Esophagus muscularis mucosa (tissue), 4 donors: ENCODE measurements at regions not wholly inside any gene's neighbourhood (a gene's known extent, or its start where the extent isn't known, plus 50 kb on each side); places are given as distances from the start of the nearest gene placed in this dataset.

ENCODE experiments used
- DNase-seq: peaks from one replicate; pipeline ENCODE4 v3.0.0-alpha.2; 2017; ENCODE audit errors: extremely low spot score
- H3K27ac ChIP-seq, 4 donors: fragments of 200-600 bp; sonication (generic); replicated peaks in 1 of 4; 1 replicate in 3 of 4; 2 replicates in 1 of 4; pipeline ENCODE4 v1.5.1; 2016 to 2019; ENCODE audit warnings: mild to moderate bottlenecking in 1 of 4
- H3K27me3 ChIP-seq, 4 donors: fragments of 200-600 bp; sonication (generic); one replicate each; pipeline versions ENCODE4 v1.5.1 to v1.6.0; 2016 to 2019
- H3K36me3 ChIP-seq, 4 donors: fragments of 200-600 bp; sonication (generic); one replicate each; pipeline ENCODE4 v1.5.1; 2016 to 2019
- H3K4me1 ChIP-seq, 4 donors: fragments of 200-600 bp; sonication (generic); one replicate each; pipeline ENCODE4 v1.5.1; 2016 to 2019
- H3K4me3 ChIP-seq, 4 donors: fragments of 200-600 bp; sonication (generic); 1 replicate in 2 of 4; 2 replicates in 2 of 4; pipeline ENCODE4 v1.5.1; 2016 to 2019; ENCODE audit warnings: mild to moderate bottlenecking in 4 of 4, moderate library complexity in 1 of 4
- H3K9me3 ChIP-seq, 4 donors: fragments of 200-600 bp; sonication (generic); 1 replicate in 3 of 4; 2 replicates in 1 of 4; pipeline ENCODE4 v1.5.1; 2016 to 2019
- CTCF ChIP-seq, 3 experiments: fragments of 200-600 bp in 2 of 3; fragments of 450-650 bp in 1 of 3; sonication (generic) in 2 of 3; IDR thresholded peaks; one replicate each; pipeline ENCODE4 v1.5.1; 2017 to 2019; ENCODE audit warnings: antibody characterized with exemption in 3 of 3, mild to moderate bottlenecking in 2 of 3, moderate library complexity in 1 of 3
- EP300 ChIP-seq: sonication (generic); formaldehyde crosslinking; IDR thresholded peaks from one replicate; pipeline ENCODE4 v1.6.1; 2017; ENCODE audit warnings: antibody characterized with exemption
- POLR2A ChIP-seq: fragments of 450-650 bp; IDR thresholded peaks from one replicate; pipeline ENCODE4 v1.6.1; 2017; ENCODE audit warnings: antibody characterized with exemption, moderate library complexity, mild to moderate bottlenecking, low read depth
- POLR2AphosphoS5 ChIP-seq, 2 donors: sonication (generic); formaldehyde crosslinking; IDR thresholded peaks; one replicate each; pipeline ENCODE4 v1.6.1; 2017; ENCODE audit warnings: antibody characterized with exemption in 2 of 2
- whole genome bisulfite sequencing: methylation state at CpG from one replicate; pipeline ENCODE4 v1.1.5; 2018; 5-methylcytosine and 5-hydroxymethylcytosine counted together
- intact Hi-C: fragments of 100-400 bp; cut with DNase I; formaldehyde crosslinking; loops from one replicate; pipeline ENCODE4 v1.15.1; 2023

- DNase-seq, result no peak
- no peak for TF ChIP-seq POLR2AphosphoS5 (IDR thresholded peaks at IDR 0.05)
- no peak for TF ChIP-seq POLR2A
- no peak for TF ChIP-seq EP300
- TF ChIP-seq CTCF (IDR thresholded peaks at IDR 0.05), result no peak
- 56% methylated on average over 1 of the region's 1 CpG for WGBS
- Histone ChIP-seq H3K36me3 (no peaks in the 10 kb centered on the region), H3K4me1 (no peaks in the 10 kb centered on the region), H3K27me3 (no peaks in the 10 kb centered on the region), H3K27ac (no peak overlapping the region), H3K4me3 (no peak overlapping the region), H3K9me3 (no peaks in the 10 kb centered on the region)
- intact Hi-C loops, result no loop called here
These were observed 319.1 kb upstream of the KLF3 start for GRCh38 chr4:38344929-38345328.

- DNase-seq, result no peak
- Histone ChIP-seq H3K9me3 (peaks cover 0 to 3% (median 0%) of the 10 kb centered on the region in 4 donors), H3K27me3 (no peaks in the 10 kb centered on the region), H3K4me3 (no peak overlapping the region), H3K36me3 (no peaks in the 10 kb centered on the region), H3K27ac (no peak overlapping the region), H3K4me1 (no peaks in the 10 kb centered on the region)
- 70% methylated on average over 3 of the region's 3 CpGs for WGBS
- intact Hi-C loops, result no loop called here
- no peak for TF ChIP-seq CTCF (IDR thresholded peaks at IDR 0.05)
- TF ChIP-seq EP300, result no peak
- no peak for TF ChIP-seq POLR2A
- no peak for TF ChIP-seq POLR2AphosphoS5 (IDR thresholded peaks at IDR 0.05)
These were observed 316.7 kb upstream of the KLF3 start for GRCh38 chr4:38347251-38347650.

- TF ChIP-seq POLR2AphosphoS5 (IDR thresholded peaks at IDR 0.05), result no peak
- no peak for TF ChIP-seq CTCF (IDR thresholded peaks at IDR 0.05)
- TF ChIP-seq POLR2A, result no peak
- TF ChIP-seq EP300, result no peak
- H3K4me3 ChIP-seq, result no peak overlapping the region
- intact Hi-C loops, result no loop called here
- no peaks in the 10 kb centered on the region for H3K36me3 ChIP-seq
- DNase-seq, result no peak
- H3K27me3 ChIP-seq, result no peaks in the 10 kb centered on the region
- H3K9me3 ChIP-seq, result peaks cover 0 to 4% (median 1%) of the 10 kb centered on the region in 4 donors
- H3K4me1 ChIP-seq, result no peaks in the 10 kb centered on the region
- no peak overlapping the region for H3K27ac ChIP-seq
- WGBS, result 91% methylated on average over 1 of the region's 1 CpG
These were observed 309.6 kb upstream of the KLF3 start for GRCh38 chr4:38354421-38354820.

GRCh38 chr4:38354872-38355271 is 309.1 kb upstream of the KLF3 start:
- Histone ChIP-seq H3K4me3 (no peak overlapping the region), H3K27me3 (no peaks in the 10 kb centered on the region), H3K9me3 (peaks cover 0 to 4% (median 1%) of the 10 kb centered on the region in 4 donors), H3K36me3 (no peaks in the 10 kb centered on the region), H3K27ac (no peak overlapping the region), H3K4me1 (peaks cover 0 to under 1% (median 0%) of the 10 kb centered on the region in 4 donors)
- no peak for DNase-seq
- TF ChIP-seq POLR2AphosphoS5 (IDR thresholded peaks at IDR 0.05), result no peak
- TF ChIP-seq CTCF (IDR thresholded peaks at IDR 0.05), result no peak
- TF ChIP-seq POLR2A, result no peak
- TF ChIP-seq EP300, result no peak
- intact Hi-C loops, result no loop called here
- 92% methylated on average over 5 of the region's 5 CpGs for WGBS

GRCh38 chr4:38356686-38357085 is 307.3 kb upstream of the KLF3 start:
- no peak for DNase-seq
- peaks cover 0 to 4% (median 1%) of the 10 kb centered on the region in 4 donors for H3K9me3 ChIP-seq
- H3K36me3 ChIP-seq, result no peaks in the 10 kb centered on the region
- H3K4me1 ChIP-seq, result peaks cover 0 to 6% (median 0%) of the 10 kb centered on the region in 4 donors
- intact Hi-C loops, result no loop called here
- H3K4me3 ChIP-seq, result no peak overlapping the region
- H3K27me3 ChIP-seq, result no peaks in the 10 kb centered on the region
- TF ChIP-seq POLR2AphosphoS5 (IDR thresholded peaks at IDR 0.05), result no peak
- no peak for TF ChIP-seq EP300
- TF ChIP-seq CTCF (IDR thresholded peaks at IDR 0.05), result no peak
- TF ChIP-seq POLR2A, result no peak
- no peak overlapping the region for H3K27ac ChIP-seq
